ENCODE measurements at regions not wholly inside any gene's neighbourhood (a gene's known extent, or its start where the extent isn't known, plus 50 kb on each side); places are given as distances from the start of the nearest gene placed in this dataset.
"Not testable (repeated sequence)": the region's sequence is repeated elsewhere in the genome, so short reads cannot be mapped to it uniquely, and the experiment has no call there.

DNA sequence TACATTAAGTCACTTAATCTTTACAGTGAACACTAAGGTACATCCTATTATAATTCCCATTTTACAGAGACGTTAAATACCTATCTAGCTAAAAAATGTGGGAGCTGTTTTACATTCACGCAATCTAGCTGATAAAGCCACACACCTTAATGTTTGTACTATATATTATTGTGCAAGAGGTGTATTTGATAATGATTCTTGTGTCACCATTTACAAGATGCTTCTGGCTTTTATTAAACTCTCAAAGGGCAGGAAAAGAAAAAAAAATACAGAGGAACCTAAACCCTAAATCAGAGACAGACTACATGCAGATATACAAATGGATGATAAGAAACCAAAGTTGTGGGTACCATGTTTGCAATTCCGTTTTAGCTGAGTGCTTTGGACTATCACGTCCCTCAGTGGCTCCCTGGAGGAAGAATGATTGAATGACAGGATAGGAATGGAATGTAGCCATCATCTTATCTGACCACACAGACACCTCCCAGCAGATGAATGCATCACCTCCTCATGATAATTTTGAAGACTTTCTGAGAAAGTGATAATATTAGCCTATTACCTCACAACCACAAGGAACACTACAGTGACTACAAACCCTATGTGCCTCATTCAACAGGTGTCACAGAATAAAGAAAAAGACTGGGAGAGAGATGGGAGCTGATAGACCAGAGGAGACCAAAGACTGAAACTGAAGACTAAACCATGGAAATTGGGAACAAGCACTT, 230.5 kb upstream of the SERP2 start:
- TF ChIP-seq CTCF (IDR thresholded peaks at IDR 0.05; ENCODE audit: control insufficient read depth, extremely low read depth, insufficient read depth), result no peak
- no peak for DNase-seq (ENCODE audit: low read depth)
- H3K4me3 ChIP-seq (ENCODE audit: low read depth, low read length), result peak overlapping the region; percentile 52; the same call in 1 of the 2 replicates

DNA sequence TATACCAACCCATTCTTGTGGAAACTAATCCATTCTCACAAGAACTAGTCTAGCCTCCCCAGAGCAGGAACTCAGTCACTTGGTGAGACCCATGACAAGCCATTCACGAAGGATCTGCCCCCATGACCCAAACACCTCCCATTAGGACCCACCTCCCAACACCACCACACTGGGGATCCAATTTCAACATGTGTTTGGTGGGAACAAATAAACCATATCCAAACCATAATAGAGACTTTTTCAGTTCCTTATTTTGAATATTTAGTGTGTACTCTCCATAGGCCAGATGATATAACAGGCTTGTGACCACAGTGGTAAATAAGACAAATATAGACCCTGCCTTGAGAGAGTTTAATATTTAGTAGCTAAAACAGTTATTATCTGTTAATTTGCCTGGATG, 227.5 kb upstream of the SERP2 start:
- TF ChIP-seq CTCF (IDR thresholded peaks at IDR 0.05; ENCODE audit: control insufficient read depth, extremely low read depth, insufficient read depth), result no peak
- DNase-seq (ENCODE audit: low read depth), result no peak
- no peak overlapping the region for H3K4me3 ChIP-seq (ENCODE audit: low read depth, low read length)

GRCh38 chr13:44147233-44147632, 226.4 kb upstream of the SERP2 start:
- no peak for DNase-seq (ENCODE audit: low read depth)
- no peak overlapping the region for H3K4me3 ChIP-seq (ENCODE audit: low read depth, low read length)
- TF ChIP-seq CTCF (IDR thresholded peaks at IDR 0.05; ENCODE audit: control insufficient read depth, extremely low read depth, insufficient read depth), result no peak

DNA sequence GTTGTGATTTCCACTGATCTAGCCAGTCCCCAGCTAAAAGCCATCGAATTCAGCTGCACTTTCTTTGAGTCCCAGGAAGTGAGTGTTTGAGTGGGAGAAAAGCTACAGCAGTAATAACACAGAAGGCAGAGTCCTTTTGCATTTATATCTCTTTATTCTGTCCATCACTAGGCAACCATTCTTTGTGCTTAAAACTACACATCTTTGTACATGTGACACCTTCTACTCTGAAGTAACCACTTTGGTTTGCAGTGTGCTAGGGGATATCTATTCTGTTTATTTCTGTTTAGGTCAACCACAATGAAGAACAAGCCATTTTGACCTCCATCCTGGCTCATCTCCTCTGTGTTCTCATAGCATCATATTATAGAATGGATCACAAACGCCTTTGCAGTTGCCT, 226.0 kb upstream of the SERP2 start:
- no peak for DNase-seq (ENCODE audit: low read depth)
- TF ChIP-seq CTCF (IDR thresholded peaks at IDR 0.05; ENCODE audit: control insufficient read depth, extremely low read depth, insufficient read depth), result no peak
- no peak overlapping the region for H3K4me3 ChIP-seq (ENCODE audit: low read depth, low read length)

DNA sequence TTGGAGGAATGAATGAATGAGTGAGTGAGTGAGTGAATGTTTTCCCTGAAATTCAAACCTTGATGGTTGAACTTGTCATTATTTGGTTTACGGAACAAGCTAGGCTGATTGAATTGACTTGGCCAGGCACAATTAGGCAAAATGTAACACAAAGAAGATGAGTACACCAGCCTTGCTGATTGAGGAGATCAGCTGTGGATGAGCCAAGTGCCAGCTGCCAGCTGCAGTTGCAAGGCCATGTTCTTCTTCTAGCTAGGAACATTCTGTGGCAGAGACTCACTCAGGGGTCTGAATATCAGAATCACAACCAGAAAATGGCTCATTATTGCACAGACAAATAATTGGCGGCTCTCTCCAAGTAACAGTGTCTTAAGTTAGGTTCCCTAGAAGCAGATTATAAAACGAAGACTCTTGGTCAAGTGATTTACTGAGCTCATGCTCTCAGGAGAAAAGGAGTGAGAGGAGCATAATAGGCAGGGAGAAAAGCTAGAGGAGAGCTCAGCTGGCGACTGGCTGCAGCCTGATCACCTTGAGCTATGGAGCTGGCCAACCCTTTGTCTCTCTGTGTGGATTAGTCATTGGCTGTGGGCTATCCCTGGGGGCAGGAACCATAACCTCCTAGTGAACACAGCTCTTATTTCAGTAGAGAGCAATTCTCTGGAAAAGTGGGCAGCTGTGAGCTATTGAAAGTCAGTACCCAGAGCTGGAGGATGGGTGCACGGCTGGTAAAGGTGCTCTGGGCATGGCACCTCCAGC, 225.3 kb upstream of the SERP2 start:
- TF ChIP-seq CTCF (IDR thresholded peaks at IDR 0.05; ENCODE audit: control insufficient read depth, extremely low read depth, insufficient read depth), result no peak
- no peak for DNase-seq (ENCODE audit: low read depth)
- no peak overlapping the region for H3K4me3 ChIP-seq (ENCODE audit: low read depth, low read length)

DNA sequence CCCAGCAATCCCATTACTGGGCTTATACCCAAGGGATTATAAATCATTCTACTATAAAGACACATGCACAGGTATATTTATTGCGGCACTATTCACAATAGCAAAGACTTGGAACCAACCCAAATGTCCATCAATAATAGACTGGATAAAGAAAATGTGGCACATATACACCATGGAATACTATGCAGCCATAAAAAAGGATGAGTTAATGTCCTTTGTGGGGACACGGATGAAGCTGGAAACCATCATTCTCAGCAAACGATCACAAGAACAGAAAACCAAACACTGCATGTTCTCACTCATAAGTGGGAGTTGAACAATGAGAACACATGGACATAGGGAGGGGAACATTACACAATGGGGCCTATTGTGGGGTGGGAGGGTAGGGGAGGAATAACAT, 224.4 kb upstream of the SERP2 start:
- DNase-seq (ENCODE audit: low read depth); H3K4me3 ChIP-seq (ENCODE audit: low read depth, low read length): not testable (repeated sequence)

GRCh38 chr13:44149821-44150220, 223.8 kb upstream of the SERP2 start:
- H3K4me3 ChIP-seq (ENCODE audit: low read depth, low read length), result no peak overlapping the region
- no peak for DNase-seq (ENCODE audit: low read depth)
- no peak for TF ChIP-seq CTCF (IDR thresholded peaks at IDR 0.05; ENCODE audit: control insufficient read depth, extremely low read depth, insufficient read depth)

All from LNCaP clone FGC (cell line).